H9 (cell line): ENCODE measurements at regions not wholly inside any gene's neighbourhood (a gene's known extent, or its start where the extent isn't known, plus 50 kb on each side); places are given as distances from the start of the nearest gene placed in this dataset.

ENCODE experiments used
- DNase-seq: peaks from one replicate; pipeline ENCODE4 v3.0.0-alpha.2; 2017
- H2AFZ ChIP-seq: one replicate; pipeline ENCODE4 v1.6.1; 2013; ENCODE audit warnings: mild to moderate bottlenecking, low read length, control low read depth, moderate library complexity
- H2AK5ac ChIP-seq: 2 replicates; pipeline ENCODE4 v1.6.1; 2013; ENCODE audit warnings: low read length, control low read depth, mixed read lengths; ENCODE audit not compliant: insufficient read length
- H2BK120ac ChIP-seq: one replicate; pipeline ENCODE4 v1.6.1; 2013; ENCODE audit warnings: low read depth, mild to moderate bottlenecking, low read length, control low read depth, inconsistent platforms; ENCODE audit not compliant: poor library complexity, severe bottlenecking
- H2BK12ac ChIP-seq: 2 replicates; pipeline ENCODE4 v1.6.1; 2013; ENCODE audit warnings: low read length, control low read depth, mixed read lengths, low read depth; ENCODE audit not compliant: insufficient read length
- H2BK15ac ChIP-seq: 2 replicates; pipeline ENCODE4 v1.6.1; 2013; ENCODE audit warnings: low read depth, low read length, control low read depth
- H2BK20ac ChIP-seq: one replicate; pipeline ENCODE4 v1.6.1; 2013; ENCODE audit warnings: low read depth, mild to moderate bottlenecking, low read length, control low read depth, inconsistent platforms; ENCODE audit not compliant: poor library complexity, severe bottlenecking
- H2BK5ac ChIP-seq: 2 replicates; pipeline ENCODE4 v1.6.1; 2013; ENCODE audit warnings: low read length, control low read depth, mixed read lengths; ENCODE audit not compliant: insufficient read length
- H3K14ac ChIP-seq: 2 replicates; pipeline ENCODE4 v1.6.1; 2013; ENCODE audit warnings: low read length, control low read depth; ENCODE audit not compliant: insufficient read depth
- H3K18ac ChIP-seq: 2 replicates; pipeline ENCODE4 v1.6.1; 2013; ENCODE audit warnings: low read depth, mild to moderate bottlenecking, mixed read lengths, low read length, control low read depth; ENCODE audit not compliant: insufficient read length
- H3K23ac ChIP-seq: 2 replicates; pipeline ENCODE4 v1.6.1; 2013; ENCODE audit warnings: low read length, control low read depth, mixed read lengths, low read depth; ENCODE audit not compliant: insufficient read length
- H3K23me2 ChIP-seq: 2 replicates; pipeline ENCODE4 v1.6.1; 2013; ENCODE audit warnings: low read depth, mild to moderate bottlenecking, mixed read lengths, low read length, control low read depth; ENCODE audit not compliant: insufficient read length, poor library complexity, severe bottlenecking
- H3K27ac ChIP-seq: 2 replicates; pipeline ENCODE4 v1.5.1; 2013; ENCODE audit warnings: low read length, control low read depth, mixed read lengths, low read depth; ENCODE audit not compliant: insufficient read length
- H3K27me3 ChIP-seq: 2 replicates; pipeline ENCODE4 v1.6.1; 2013; ENCODE audit warnings: low read length, control low read depth, inconsistent platforms; ENCODE audit not compliant: insufficient read depth
- H3K4ac ChIP-seq: 2 replicates; pipeline ENCODE4 v1.6.1; 2013; ENCODE audit warnings: low read depth, mild to moderate bottlenecking, control low read depth, inconsistent platforms, low read length, moderate library complexity
- H3K4me1 ChIP-seq: 2 replicates; pipeline ENCODE4 v1.6.1; 2013; ENCODE audit warnings: low read length, control low read depth, inconsistent platforms; ENCODE audit not compliant: insufficient read depth
- H3K4me2 ChIP-seq: 2 replicates; pipeline ENCODE4 v1.6.1; 2013; ENCODE audit warnings: low read length, control low read depth, mixed read lengths; ENCODE audit not compliant: insufficient read length, insufficient read depth
- H3K56ac ChIP-seq: 2 replicates; pipeline ENCODE4 v1.6.1; 2013; ENCODE audit warnings: low read depth, mild to moderate bottlenecking, mixed read lengths, low read length, control low read depth; ENCODE audit not compliant: insufficient read length
- H3K79me1 ChIP-seq: 2 replicates; pipeline ENCODE4 v1.6.1; 2013; ENCODE audit warnings: low read depth, mild to moderate bottlenecking, moderate library complexity, low read length, control low read depth, inconsistent platforms; ENCODE audit not compliant: insufficient read depth, poor library complexity, severe bottlenecking
- H3K79me2 ChIP-seq: 2 replicates; pipeline ENCODE4 v1.6.1; 2013; ENCODE audit warnings: low read length, control low read depth, inconsistent platforms; ENCODE audit not compliant: insufficient read depth
- H3K9ac ChIP-seq: 2 replicates; pipeline ENCODE4 v1.6.1; 2013; ENCODE audit warnings: low read length, control low read depth, mixed read lengths; ENCODE audit not compliant: insufficient read length; ENCODE audit errors: extremely low read depth
- H3K9me3 ChIP-seq: one replicate; pipeline ENCODE4 v1.6.1; 2013; ENCODE audit warnings: low read depth, low read length, inconsistent platforms; ENCODE audit not compliant: control insufficient read depth
- H3T11ph ChIP-seq: one replicate; pipeline ENCODE4 v1.6.1; 2013; ENCODE audit warnings: mild to moderate bottlenecking, low read length, control low read depth, inconsistent platforms
- H4K20me1 ChIP-seq: one replicate; pipeline ENCODE4 v1.6.1; 2013; ENCODE audit not compliant: control insufficient read depth, insufficient read length, insufficient read depth
- H4K5ac ChIP-seq: 2 replicates; pipeline ENCODE4 v1.6.1; 2013; ENCODE audit warnings: low read depth, mild to moderate bottlenecking, mixed read lengths, low read length, control low read depth; ENCODE audit not compliant: insufficient read length
- H4K8ac ChIP-seq: replicated peaks from 2 replicates; pipeline ENCODE4 v1.6.1; 2013; ENCODE audit warnings: low read length, control low read depth, mixed read lengths, low read depth; ENCODE audit not compliant: insufficient read length
- H4K91ac ChIP-seq: 2 replicates; pipeline ENCODE4 v1.6.1; 2013; ENCODE audit warnings: low read depth, mild to moderate bottlenecking, moderate library complexity, mixed read lengths, low read length, control low read depth; ENCODE audit not compliant: insufficient read length
- H3K27ac Mint-ChIP-seq, 3 experiments: 2 replicates in 2 of 3; 3 replicates in 1 of 3; pipeline ENCODE4 v1.8.0; 2020 to 2021; ENCODE audit warnings: mixed read lengths in 3 of 3, mild to moderate bottlenecking in 1 of 3, moderate library complexity in 1 of 3
- H3K27me3 Mint-ChIP-seq: 2 replicates; pipeline ENCODE4 v1.8.0; 2021; ENCODE audit warnings: low read depth, mild to moderate bottlenecking, moderate library complexity, mixed read lengths
- H3K36me3 Mint-ChIP-seq, 3 experiments: 2 replicates in 2 of 3; 3 replicates in 1 of 3; pipeline ENCODE4 v1.8.0; 2020 to 2021; ENCODE audit warnings: low read depth in 3 of 3, mixed read lengths in 3 of 3; ENCODE audit not compliant: insufficient read depth in 1 of 3
- H3K4me1 Mint-ChIP-seq, 2 experiments: 2 replicates each; pipeline ENCODE4 v1.8.0; 2020; ENCODE audit warnings: mixed read lengths in 2 of 2
- H3K4me3 Mint-ChIP-seq, 2 experiments: 2 replicates in 1 of 2; 3 replicates in 1 of 2; pipeline ENCODE4 v1.8.0; 2020 to 2021; ENCODE audit warnings: mild to moderate bottlenecking in 2 of 2, mixed read lengths in 2 of 2, moderate library complexity in 1 of 2
- H3K9me3 Mint-ChIP-seq, 2 experiments: 2 replicates in 1 of 2; 3 replicates in 1 of 2; pipeline ENCODE4 v1.8.0; 2020; ENCODE audit warnings: mild to moderate bottlenecking in 2 of 2, mixed read lengths in 2 of 2, moderate library complexity in 1 of 2
- WGBS: extraction: QIAGEN DNeasy Blood & Tissue Kit; methylation state at CpG from one replicate; pipeline ENCODE4 v1.1.7; 2013; ENCODE audit warnings: missing lambda C conversion rate, low lambda C conversion rate, mixed read lengths; ENCODE audit not compliant: insufficient read length; ENCODE audit errors: extremely low coverage; 5-methylcytosine and 5-hydroxymethylcytosine counted together
- TF ChIP-seq, protein P1 (sequence below): fragments of 200-600 bp; sonication (generic); conservative IDR thresholded peaks from 3 replicates; pipeline ENCODE4 v1.8.0; 2021; ENCODE audit warnings: antibody characterized with exemption, mild to moderate bottlenecking

DNA sequence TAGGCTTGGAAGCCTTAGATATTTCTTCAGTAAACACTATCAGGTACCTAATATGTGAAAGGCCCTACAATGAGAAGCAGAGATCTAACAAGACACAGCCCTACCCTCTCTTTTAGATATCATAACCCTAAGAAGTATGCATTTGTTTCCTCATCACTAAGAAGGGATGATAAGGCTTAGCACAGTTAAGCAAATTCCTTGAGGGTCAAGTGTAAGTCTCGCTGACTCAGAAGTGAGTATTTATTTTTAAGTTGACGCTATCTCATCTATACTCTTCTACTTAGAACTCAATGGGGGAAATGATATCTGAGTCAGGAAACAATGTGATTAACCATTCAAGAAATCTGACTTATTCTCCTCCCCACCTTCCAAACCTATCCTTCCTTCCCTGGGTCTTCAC, 149.7 kb downstream of the ESM1 start:
- H4K20me1 ChIP-seq, result no peaks in the 10 kb centered on the region
- Mint-ChIP-seq H3K36me3 (no peaks in the 10 kb centered on the region), H3K9me3 (no peaks in the 10 kb centered on the region), H3K27ac (no peak overlapping the region), H3K27me3 (peaks cover 2% of the 10 kb centered on the region; the same call in 1 of the 2 replicates), H3K4me3 (no peak overlapping the region), H3K4me1 (no peaks in the 10 kb centered on the region)
- H3K4me2 ChIP-seq, result no peak overlapping the region
- H2BK20ac ChIP-seq, result no peak overlapping the region
- no peak overlapping the region for H4K91ac ChIP-seq
- no peak overlapping the region for H3T11ph ChIP-seq
- no CpG with 5 or more reads among the region's 2 CpGs for WGBS
- no peak overlapping the region for H3K4ac ChIP-seq
- H3K18ac ChIP-seq, result no peak overlapping the region
- no peak overlapping the region for H2AFZ ChIP-seq
- no peak overlapping the region for H3K56ac ChIP-seq
- TF ChIP-seq, protein P1, sequence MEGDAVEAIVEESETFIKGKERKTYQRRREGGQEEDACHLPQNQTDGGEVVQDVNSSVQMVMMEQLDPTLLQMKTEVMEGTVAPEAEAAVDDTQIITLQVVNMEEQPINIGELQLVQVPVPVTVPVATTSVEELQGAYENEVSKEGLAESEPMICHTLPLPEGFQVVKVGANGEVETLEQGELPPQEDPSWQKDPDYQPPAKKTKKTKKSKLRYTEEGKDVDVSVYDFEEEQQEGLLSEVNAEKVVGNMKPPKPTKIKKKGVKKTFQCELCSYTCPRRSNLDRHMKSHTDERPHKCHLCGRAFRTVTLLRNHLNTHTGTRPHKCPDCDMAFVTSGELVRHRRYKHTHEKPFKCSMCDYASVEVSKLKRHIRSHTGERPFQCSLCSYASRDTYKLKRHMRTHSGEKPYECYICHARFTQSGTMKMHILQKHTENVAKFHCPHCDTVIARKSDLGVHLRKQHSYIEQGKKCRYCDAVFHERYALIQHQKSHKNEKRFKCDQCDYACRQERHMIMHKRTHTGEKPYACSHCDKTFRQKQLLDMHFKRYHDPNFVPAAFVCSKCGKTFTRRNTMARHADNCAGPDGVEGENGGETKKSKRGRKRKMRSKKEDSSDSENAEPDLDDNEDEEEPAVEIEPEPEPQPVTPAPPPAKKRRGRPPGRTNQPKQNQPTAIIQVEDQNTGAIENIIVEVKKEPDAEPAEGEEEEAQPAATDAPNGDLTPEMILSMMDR, result no peak
- H3K23me2 ChIP-seq, result no peaks in the 10 kb centered on the region
- H2BK12ac ChIP-seq, result no peak overlapping the region
- no peak overlapping the region for H4K5ac ChIP-seq
- no peak overlapping the region for H3K27ac ChIP-seq
- no peak overlapping the region for H4K8ac ChIP-seq
- no peak overlapping the region for H3K23ac ChIP-seq
- H3K9ac ChIP-seq, result no peak overlapping the region
- no peaks in the 10 kb centered on the region for H3K79me2 ChIP-seq
- no peaks in the 10 kb centered on the region for H3K27me3 ChIP-seq
- H3K4me1 ChIP-seq, result no peaks in the 10 kb centered on the region
- DNase-seq, result no peak
- H2BK15ac ChIP-seq, result no peak overlapping the region
- H2BK120ac ChIP-seq, result no peak overlapping the region
- H3K79me1 ChIP-seq, result no peaks in the 10 kb centered on the region
- H2AK5ac ChIP-seq, result no peak overlapping the region
- no peak overlapping the region for H2BK5ac ChIP-seq
- no peak overlapping the region for H3K14ac ChIP-seq
- no peaks in the 10 kb centered on the region for H3K9me3 ChIP-seq
